Inflammatory macrophage treated with lipopolysaccharide for 4 hours (primary cell): ENCODE measurements at regions not wholly inside any gene's neighbourhood (a gene's known extent, or its start where the extent isn't known, plus 50 kb on each side); places are given as distances from the start of the nearest gene placed in this dataset.

Source experiments
- DNase-seq: peaks from one replicate; pipeline ENCODE4 v3.0.0-alpha.2; 2020

GRCh38 chr20:6533761-6534479, 233.6 kb upstream of the BMP2 start:
- no peak for DNase-seq

DNA sequence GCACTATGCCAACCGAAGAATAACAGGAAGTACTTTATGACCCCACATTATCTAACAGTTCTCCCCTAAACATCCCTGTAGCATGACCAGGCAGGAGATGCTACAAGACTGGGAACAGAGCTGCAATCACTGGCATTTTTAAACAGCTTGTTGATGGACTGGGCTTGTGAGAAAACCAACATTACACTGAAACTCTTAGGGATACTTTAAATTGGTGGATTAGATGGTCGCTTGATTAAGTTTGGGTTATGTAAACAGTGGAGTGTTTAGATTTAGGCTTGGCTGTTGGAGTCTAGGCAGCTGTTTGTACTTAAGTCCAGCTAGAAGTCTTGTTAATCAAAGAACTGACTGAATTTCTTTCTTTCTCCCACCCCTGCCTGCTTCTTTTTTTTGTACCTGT, 234.1 kb upstream of the BMP2 start:
- DNase-seq, result no peak

DNA sequence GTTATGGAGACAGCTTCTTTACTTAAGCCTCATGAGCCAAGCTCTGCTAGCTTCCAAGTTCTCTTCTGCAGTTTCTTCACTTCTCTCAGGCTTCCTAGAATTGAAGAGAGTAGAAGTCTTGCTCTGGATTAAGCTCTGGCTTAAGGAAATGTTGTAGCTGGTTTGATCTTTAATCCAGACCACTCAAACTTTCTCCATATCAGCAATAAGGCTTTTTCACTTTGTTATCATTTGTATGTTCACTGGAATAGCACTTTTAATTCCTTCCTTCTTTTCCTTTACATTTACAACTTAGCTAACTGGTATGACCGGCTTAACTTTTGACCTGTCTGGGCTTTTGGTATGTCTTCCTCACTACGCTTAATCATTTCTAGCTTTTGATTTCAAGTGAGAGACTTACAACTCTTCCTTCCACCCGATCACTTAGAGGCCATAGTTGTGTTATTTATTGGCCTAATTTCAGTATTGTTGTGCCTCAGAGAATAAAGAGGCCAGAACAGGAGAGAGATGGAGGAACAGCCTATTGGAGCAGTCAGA, 236.6 kb upstream of the BMP2 start:
- DNase-seq, result no peak

DNA sequence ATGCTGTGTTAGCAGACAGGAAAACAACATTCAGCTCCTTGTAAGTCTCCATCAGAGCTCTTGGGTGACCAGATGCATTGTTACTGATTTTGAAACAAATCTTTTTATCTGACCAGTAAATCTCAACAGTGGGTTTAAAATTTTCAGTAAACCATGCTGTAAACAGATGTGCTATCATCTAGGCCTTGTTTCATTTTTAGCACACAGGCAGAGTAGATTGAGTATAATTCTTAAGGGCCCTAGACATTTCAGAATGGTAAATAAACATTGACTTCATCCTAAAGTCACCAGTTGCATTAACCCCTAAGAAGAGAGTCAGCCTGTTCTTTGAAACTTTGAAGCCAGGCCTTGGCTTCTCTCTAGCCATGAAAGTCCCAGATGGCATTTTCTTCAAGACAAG, 237.2 kb upstream of the BMP2 start:
- no peak for DNase-seq

DNA sequence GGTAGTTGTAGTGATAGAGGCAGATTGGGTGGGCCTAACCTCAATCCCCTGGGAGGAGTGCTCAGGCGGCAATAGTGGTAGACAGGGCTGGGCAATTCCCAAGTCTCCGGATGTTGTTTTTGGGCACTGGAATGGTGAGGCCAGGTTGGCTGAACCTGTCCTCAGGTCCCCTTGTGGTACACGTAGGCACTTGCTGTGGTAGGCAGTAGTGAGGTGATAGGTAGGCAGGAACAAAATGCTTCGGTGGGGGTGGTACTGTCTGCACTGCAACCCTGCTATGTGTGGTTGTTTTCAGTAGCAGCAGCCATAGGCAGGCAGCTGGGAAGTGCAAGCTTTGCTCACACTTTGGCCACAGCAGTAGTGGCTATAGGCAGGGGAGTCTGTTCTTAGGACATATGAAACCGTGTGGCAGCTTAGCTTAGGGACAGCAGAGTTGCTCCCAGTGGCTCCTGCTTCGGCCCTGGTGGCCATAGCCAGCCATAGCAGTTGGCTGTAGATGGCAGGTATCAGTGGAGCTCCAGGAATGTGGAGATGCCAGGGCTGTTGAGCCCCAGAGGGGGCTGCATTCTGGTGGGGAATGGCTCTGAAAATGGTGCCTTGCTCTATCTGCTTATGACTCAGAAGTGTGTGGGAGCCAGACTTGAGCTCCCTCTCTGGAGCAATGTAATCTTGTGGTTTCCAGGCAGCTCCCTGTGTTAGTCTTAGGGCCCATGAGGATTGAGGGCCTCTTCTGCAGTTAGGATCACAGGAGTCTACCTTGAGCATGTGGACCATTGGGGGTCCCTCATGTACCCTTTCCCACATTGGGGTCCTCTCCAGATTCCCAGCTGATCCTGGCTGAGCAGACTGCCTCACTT, 241.8 kb upstream of the BMP2 start:
- no peak for DNase-seq

GRCh38 chr20:6524305-6524704, 243.2 kb upstream of the BMP2 start:
- no peak for DNase-seq

GRCh38 chr20:6519556-6519955, 247.9 kb upstream of the BMP2 start:
- no peak for DNase-seq

- DNase-seq, result no peak
These were observed 252.2 kb upstream of the BMP2 start for GRCh38 chr20:6515261-6515660.

DNA sequence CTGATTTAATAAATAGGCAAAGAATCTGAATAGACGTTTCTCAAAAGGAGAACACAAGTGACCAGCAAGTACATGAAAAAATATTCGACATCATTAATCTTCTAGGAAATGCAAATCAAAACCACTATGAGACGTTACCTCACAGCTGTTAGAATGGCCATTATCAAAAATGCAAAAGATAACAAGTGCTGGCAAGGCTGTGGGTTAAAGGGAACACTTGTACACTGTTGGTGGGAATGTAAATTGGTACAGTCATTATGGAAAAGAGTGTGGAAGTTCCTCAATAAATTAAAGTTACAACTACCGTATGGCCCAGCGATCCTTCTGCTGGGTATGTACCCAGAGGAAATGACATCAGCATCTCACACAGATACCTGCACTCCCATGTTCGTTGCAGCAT, 253.9 kb upstream of the BMP2 start:
- DNase-seq, result no peak

DNA sequence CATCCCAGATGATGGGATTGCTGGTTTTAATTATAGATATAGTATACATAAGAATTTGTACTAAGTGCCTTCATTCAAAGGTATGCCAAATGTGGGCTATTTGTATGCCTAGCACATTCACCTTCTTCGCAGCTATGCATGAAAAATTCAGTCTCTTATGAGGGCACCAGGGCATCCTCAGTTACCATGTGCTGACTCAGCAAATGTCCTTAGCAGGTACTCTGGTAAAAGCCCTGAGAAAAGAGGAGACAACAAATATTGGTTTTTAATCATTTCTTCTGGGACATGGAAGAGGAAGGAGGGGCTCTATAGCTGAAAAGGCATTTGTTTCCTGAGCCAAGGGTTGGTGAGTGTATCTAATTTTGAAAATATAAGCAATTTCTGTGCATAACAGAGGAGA, 258.1 kb upstream of the BMP2 start:
- DNase-seq, result no peak

- no peak for DNase-seq
These were observed 260.6 kb upstream of the BMP2 start for GRCh38 chr20:6506906-6507305.

- DNase-seq, result no peak
These were observed 262.7 kb upstream of the BMP2 start for GRCh38 chr20:6504826-6505225.

DNA sequence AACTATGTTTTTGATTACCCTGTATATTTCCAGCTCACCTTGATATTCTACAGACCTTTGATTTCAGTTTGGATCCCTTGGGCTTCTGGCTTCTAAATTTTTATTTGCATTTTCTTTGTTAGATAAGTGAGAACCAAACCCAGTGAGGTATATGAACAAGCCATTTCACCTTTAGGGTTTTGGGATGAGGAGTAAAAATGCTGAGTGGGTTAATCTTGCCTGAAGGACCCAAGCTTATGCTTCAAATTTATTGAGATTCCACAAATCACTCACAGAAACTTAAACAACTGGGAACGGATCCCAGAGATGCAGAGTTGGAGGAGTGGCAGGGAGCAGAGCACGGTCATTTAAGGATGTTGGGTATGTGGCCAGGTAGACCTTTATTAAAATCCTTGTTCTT, 263.3 kb upstream of the BMP2 start:
- no peak for DNase-seq

- no peak for DNase-seq
These were observed 264.5 kb upstream of the BMP2 start for GRCh38 chr20:6502999-6503398.

GRCh38 chr20:6502219-6502618, 265.3 kb upstream of the BMP2 start:
- no peak for DNase-seq

GRCh38 chr20:6501061-6501460, 266.4 kb upstream of the BMP2 start:
- DNase-seq, result no peak

DNA sequence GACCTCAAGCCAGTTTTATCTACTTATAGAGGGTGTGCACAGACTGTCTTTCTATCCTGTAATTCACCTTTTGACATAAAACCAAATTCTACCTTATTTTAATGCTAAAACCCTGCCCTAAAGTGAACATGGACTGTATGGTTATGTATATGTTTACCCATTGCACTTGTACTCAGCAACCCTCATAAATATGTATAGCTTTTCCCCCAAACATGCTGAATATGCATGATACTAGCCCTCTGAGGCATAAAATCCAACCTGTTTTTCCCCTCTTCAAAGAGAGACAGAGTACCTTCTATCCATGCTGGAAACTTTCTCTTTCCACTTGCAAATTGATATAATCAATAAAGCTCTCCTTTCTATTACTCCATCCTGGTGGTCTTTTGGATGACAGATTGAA, 267.9 kb upstream of the BMP2 start:
- no peak for DNase-seq

DNA sequence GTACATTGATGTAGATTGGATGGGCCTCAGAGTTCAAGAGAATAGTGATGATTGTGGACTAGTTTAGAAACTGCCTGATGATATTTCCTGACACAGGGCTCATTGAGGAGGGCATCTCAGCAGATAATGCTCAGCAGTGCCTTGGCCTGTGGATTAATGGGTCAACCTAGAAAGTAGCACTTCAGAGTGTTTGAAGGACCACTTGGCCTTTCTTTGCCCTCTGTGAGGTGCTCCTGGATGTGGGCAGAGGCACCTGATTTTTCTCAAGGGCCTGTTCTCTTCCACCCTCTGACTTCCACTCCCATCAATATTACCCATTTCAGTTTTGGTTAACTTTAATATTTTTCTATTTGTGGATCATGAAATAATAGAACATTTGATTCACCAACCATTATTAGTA, 270.6 kb upstream of the BMP2 start:
- DNase-seq, result no peak

GRCh38 chr20:6495907-6496306, 271.6 kb upstream of the BMP2 start:
- no peak for DNase-seq

GRCh38 chr20:6492271-6493055, 275.0 kb upstream of the BMP2 start:
- no peak for DNase-seq

DNA sequence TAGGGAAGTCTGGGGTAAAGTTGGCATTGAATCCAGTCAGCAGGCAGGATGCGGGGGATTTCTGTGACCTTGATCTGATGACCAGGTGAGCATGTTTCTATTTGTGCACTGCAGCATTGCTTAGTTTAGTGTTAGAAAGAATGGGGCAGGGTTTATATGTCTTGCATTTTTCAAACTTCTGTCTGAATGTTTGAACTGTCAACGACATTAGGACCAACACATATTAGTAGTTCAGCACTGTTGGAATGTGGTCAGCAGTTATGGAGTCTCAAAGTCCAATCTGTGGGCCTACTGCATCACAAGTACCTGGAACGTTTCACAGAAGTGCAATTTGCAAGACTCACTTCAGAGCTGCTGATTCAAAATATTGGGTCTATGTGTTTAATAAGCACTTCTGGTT, 276.6 kb upstream of the BMP2 start:
- no peak for DNase-seq

DNA sequence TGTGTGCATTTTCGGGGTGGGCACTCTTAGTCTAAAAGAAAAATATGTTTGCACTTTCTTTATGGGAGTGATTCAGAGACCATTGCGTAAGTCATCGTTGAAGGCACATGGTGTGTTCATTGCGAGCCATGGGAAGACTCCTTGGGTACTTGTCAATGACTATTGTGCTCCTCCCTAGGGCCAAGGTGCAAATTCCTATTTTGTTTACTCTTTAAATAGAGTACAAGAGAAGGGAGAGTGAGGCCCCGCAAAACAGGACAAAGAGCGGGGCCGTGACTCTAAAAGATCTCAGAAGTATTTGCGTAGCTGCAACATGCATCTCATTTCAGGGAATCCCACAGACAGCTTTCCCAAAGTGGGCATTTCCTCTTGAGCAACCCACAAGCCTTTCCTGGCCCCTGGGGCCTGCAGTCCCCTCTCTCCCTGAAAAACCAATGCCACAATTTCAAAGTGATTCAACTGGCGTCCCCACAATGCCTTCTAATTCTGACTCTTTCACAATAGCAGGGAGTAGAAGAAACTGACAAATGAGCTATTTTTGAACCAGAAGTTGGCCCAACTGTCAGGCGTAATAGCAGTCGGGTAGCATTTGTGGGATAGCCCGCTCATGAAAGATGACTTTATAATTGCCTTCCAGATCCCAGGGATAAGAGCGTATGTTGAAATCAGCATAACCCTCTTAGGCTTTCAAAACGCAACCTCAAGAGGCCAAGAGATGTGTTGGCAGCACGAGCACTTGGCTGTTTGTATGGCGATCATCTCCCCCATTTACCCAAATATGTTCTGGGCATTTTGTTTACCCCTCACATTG, 277.9 kb upstream of the BMP2 start:
- no peak for DNase-seq

GRCh38 chr20:6485351-6485750, 282.1 kb upstream of the BMP2 start:
- no peak for DNase-seq
